ENCODE measurements at regions not wholly inside any gene's neighbourhood (a gene's known extent, or its start where the extent isn't known, plus 50 kb on each side); places are given as distances from the start of the nearest gene placed in this dataset.

GRCh38 chr4:62131049-62131448, 930.9 kb downstream of the ADGRL3 start:
- no peak for TF ChIP-seq RAD21 (IDR thresholded peaks at IDR 0.05; ENCODE audit: low read length)
- TF ChIP-seq CTCF (conservative IDR thresholded peaks at IDR 0.05; ENCODE audit: low read depth, low read length) = no peak
- no peak for TF ChIP-seq POLR2A (IDR thresholded peaks at IDR 0.05; ENCODE audit: low read depth, low read length)
- no peak for TF ChIP-seq SMC3 (IDR thresholded peaks at IDR 0.05; ENCODE audit: low read depth, low read length)

Data from IMR-90 (cell line).